Lung microvascular endothelial cell (primary cell): ENCODE measurements at regions not wholly inside any gene's neighbourhood (a gene's known extent, or its start where the extent isn't known, plus 50 kb on each side); places are given as distances from the start of the nearest gene placed in this dataset.

Experiments used
- DNase-seq, 2 donors: peaks; one replicate each; pipeline versions ENCODE4 v3.0.0 to v3.0.0-alpha.2; 2010; ENCODE audit warnings: low read depth in 2 of 2

DNA sequence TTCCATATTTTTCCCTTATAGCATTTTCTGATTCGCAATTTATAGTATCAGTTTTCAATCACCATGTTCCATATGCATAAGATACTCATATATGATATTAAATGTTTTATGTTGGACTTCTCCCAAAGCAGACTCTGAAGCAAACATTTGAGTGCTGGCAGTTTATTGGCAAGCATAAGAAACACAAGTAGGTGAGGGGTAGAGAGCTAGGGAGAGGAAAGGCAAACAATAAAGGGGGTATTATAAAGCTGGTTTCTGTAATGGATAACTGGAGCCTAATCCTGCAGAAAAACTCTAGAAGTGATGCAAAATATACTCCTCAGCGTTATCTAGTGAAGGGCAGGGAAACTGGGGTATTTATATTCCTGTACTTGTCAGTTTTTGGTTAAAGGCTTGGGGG lies 491.5 kb upstream of the TGFBR2 start:
- DNase-seq = no peak

DNA sequence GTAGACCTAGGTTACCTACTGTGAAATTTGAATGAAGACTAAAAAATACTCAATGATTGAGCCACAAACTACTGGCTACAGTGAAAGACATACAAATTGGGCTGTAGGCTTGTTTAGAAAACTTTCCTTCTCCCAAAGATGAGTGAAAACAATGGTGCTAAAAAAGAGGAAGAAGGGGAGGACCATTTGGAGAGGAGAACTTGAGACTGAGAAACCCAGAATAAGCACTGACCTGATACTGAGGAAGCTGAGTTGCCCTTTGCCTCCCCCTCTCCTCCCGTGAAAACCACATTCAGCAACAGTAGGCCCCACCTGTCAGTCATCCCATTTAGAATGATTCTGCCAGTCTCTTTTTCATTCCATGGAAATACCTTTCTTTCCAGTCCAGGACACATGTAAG lies 484.0 kb upstream of the TGFBR2 start:
- DNase-seq = no peak

DNA sequence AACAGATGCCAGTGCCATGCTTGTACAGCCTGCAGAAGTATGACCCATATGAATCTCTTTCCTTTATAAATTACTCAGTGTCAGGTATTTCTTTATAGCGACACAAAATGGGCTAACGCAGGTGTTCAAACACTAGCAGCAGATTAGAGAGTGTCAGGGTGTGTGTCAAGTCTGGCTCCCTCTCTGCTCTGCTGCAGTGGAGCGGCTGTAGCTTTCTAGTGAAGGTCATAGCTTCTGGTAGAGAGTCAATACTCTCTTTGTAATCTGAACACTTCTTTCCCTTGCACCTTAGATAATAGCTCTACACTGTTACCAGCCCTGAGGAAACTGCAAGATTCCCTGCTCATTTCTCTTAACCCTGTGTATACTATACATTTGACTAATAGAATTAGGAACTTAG lies 483.2 kb upstream of the TGFBR2 start:
- DNase-seq = no peak

DNA sequence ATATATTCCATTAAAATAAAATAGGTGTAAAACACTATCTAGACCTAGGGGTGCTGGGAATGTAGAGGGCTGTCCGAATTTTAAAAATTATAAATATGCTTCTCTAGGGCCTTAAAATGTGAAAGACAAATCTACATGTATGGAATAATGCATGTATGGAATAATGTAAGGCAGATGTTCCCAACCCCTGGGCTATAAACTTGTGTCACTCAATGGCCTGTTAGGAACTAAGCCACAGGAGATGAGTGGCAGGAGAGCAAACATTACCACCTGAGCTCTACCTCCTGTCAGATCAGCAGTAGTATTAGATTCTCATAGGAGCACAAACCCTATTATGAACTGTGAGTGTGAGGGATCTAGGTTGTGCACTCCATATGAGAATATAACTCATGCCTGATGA lies 482.6 kb upstream of the TGFBR2 start:
- DNase-seq = no peak

DNA sequence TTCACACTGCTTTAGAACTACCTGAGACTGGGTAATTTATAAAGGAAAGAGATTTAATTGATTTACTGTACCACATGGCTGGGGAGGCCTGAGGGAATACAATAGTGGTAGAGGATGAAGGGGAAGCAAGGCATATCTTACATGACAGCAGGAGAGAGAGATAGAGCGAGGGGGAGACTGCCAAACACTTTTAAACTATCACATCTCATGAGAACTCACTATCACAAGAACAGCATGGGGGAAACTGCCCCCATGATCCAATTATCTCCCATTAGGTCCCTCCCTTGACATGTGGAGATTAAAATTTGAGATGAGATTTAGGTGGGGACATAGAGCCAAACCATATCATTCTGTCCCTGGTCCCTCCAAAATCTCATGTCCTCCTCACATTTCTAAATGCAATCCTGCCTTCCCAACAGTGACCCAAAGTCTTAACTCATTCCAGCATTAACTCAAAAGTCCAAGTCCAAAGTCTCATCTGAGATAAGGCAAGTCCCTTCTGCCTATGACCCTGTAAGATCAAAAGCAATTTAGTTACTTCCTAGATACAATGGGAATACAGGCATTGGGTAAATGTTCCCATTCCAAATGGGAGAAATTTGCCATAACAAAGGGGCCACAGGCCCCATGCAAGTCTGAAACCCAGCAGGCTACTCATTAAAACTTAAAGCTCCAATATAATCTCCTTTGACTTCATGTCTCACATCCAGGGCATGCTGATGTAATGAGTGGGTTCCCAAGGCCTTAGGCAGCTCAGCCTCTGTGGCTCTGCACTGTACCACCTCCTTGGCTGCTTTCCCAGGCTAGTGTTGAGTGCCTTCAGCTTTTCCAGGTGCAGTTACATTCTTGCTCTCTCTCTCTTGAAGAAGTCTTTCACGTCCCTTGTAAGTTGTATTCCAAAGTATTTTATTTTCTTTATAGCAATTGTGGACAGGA lies 481.7 kb upstream of the TGFBR2 start:
- DNase-seq = peak in 1 of 2 donors; percentile 16

DNA sequence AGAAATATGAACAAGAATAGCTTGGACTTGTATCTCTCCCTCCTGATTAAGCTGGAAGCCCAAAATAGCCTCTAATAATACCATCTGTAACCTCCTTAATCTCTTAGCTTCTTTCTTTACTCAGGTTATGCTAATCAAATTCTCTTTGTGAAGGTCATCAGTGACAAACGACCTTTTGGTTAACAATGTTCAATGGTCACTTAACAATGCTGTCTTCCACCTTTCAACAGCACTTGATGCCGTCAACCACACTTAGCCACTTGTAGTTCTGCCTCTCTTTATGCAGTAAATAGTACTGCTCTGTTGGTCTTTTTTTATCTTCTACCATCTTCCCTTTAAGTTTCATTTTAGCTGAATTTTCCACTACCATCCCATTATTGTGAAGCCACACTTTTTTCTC lies 476.6 kb upstream of the TGFBR2 start:
- no peak for DNase-seq

DNA sequence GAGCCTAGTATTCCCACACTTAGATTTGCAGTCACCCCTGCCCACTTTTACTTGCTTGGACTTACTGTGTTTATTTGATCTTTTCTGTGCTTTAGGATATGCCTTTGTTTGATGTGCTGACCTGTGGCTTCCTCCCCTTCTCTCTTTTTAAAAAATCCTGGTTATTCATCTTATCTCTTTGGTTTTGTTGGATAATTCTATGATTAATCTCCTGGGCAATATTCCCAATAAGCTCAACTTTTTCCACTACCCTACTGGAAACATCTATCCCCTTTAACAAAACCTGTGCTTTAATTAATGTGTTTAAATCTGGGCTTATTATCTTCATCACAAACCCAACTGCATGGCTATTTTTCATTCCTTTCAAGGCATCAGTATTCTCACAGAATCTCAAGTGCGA lies 476.0 kb upstream of the TGFBR2 start:
- DNase-seq = peak in 1 of 2 donors; percentile 62

DNA sequence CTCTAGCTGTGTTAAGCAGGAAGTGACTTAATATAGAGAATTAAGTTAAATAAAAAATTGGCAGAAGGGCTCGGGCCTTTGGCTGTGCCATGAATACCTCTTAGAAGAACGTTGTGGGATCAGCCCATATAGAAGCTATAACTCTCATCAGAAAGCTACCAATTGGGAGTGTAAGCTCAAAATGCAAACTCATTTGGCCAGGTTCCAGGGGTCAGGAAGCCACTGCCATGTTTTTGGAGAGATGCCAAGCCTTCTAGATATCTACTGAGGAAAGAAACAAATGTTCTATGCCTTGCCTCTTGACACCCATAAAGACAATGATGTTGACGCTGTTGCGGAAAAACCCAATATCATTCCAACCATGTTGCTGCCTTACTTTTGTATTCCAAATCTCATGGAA lies 475.2 kb upstream of the TGFBR2 start:
- peak; percentile 4 to 10 for DNase-seq

DNA sequence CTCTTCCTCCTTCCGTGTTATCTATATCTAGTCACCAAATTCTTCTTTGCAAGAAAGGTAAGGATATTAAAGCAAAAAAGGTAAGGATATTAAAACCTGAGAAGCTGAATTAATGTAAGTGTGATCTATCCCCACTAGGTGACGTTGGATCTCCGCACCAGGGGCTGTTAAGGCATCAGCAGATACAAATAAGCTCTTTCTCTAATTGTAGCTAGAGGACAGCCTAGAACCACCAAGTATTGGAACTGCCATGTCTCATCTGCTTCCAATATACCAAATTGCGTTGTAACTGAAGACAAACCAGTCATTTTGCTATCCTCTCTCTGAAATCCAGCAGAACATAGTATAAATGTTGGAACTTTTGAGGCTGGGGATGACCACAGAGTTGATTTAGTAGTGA lies 471.2 kb upstream of the TGFBR2 start:
- peak; percentile 32 to 47 for DNase-seq

DNA sequence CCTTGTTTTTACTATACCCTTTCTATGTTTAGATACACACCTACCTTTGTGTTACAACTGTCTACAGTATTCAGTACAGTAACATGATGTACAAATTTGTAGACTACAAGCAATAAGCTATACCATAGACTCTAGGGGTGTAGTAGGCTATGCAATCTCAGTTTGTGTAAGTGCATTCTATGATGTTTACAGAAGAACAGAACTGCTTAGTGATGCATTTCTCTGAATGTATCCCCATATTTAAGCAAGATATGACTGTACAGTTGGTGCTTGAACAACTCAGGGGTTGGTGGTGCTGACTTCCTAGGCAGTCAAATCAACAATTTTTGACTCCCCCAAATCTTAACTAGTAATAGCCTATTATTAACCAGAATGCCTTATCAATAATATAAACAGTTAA lies 467.1 kb upstream of the TGFBR2 start:
- no peak for DNase-seq

DNA sequence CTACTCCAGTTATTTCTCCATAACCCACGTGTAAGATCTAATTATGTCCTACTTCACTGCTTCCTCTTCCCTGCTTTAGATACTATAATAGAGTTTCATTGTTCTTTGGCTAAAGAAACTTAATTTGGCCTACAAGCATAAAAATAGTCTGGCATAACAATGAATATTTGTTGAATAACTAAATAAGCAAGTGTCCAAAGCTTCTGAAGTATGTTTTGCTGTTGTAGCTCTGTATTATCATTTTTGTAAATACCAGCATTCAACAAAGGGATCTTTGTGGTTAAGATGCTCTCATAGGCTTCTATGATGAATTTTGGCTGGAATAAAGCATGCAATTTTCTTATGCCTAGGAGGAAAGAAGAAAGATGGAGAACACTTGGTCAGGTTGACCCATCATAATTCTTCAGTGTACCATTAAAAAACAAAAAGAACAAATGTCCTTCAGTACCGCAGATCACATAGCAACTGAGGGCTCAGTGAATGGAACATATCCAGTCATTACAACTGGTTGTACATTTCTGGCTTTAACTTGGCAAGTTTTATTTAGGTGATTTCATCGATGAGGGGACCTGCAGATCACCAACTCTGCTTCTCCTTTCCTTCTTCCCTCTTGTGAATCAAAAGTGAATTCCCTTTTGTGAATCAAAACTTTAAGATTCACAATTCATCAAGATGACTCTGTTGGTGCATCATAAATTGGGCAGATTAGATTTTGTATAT lies 465.9 kb upstream of the TGFBR2 start:
- DNase-seq = no peak

DNA sequence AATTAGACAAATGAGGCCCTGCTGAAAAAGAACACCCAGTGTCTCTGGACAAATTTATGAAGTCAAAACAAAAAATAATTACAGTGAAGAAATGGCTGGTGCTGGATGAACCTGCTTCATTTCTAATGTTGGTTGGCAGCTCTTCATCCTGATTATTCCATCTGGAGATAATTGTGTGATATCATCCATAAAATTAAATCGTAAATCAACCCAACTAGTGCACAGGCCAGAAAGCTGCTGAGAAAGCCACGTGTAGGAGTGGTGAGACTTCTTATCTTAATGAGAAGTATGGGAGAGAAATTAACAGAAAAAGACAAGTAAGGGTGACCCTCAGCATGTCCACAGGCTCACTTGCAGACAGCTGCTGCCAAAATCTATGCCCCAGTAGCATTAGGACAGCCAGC lies 465.2 kb upstream of the TGFBR2 start:
- DNase-seq = no peak

DNA sequence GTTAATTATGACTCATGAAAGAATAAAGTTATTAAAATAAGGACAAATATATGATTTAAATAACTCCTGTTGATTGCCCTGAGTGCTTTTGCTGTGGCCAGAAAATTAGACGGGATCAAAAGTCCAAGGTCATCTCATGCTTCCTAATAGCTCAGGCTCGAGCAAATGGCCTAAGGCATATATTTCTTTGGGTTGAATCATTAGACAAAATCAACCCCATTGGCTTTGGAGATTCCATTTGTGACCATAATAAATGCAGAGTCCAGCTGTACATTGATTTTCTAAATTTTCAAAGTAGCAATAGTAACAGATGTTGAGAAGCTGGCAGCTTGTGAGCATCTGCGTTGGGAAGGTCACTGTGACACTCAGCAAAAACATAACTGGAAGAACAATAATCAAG lies 464.5 kb upstream of the TGFBR2 start:
- DNase-seq = no peak

DNA sequence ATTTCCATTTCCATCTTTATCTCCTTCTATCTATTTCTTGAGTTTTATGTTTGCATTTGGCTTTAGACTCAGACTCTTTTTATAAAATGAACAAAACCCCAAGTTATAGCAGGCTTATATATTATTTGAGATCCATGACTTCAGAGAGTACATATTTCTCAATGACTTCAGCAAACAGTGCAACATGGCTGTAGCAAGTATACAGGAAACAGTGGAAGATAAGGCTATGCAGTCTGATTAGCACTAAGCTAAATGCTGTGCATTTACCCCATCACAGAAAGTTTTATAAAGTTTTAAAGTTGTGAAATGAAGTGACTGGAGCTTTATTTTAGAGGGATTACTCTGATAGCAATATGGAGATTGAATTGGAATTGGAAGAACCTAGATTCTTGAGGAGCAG lies 463.5 kb upstream of the TGFBR2 start:
- DNase-seq = no peak

DNA sequence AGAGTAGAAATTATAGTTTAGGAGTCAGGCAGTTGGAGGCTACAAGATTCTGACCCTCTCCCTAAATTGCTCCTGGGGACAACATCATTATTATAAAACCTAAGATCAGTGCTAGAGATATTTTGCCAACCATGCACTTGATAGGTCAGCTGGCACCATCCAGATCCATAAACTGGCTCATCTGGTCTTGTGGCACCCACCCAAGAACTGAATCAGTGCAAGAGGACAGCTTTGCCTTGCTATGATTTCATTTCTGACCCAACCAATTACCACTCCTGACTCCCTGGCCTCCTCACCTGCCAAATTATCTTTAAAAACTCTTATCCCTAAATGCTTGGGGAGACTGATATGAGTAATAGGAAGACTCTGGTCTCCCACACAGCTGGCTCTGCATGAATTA lies 461.1 kb upstream of the TGFBR2 start:
- no peak for DNase-seq

DNA sequence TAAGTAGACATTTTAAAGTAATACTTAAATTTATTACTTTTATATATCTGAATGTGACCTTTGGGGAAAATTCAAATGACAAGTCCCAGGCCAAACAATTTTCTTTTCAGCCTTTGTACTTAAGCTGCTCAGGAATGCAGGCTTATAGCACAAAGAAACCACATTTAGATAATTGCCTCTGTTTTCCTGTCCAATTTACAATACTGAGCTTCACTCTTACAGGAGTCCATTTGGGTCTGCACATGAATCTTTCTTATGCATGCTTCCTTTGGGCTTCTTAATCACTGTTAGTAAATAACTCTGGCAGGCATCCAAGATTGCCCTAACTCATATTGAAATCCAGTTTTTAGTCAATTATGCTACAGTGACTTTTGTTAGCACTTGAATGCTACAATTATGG lies 459.4 kb upstream of the TGFBR2 start:
- DNase-seq = no peak

DNA sequence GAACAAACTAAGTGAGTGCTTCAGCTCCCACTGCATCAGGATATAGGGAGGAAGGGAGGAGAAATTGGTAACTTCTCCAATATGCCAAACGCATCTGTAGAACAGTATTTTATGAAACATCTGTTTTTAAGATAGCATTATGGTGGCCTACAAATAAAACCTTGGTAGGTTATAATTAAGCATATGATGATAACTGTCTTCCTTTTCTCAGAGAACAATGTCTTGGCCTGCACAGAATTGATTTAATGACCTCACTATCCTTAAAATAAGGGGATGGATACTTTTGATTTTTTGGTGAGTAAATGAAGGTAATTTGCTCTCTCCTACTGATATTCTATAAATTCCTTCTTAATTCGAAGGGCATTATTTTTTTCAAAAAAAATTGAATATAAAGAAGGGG lies 451.5 kb upstream of the TGFBR2 start:
- no peak for DNase-seq

DNA sequence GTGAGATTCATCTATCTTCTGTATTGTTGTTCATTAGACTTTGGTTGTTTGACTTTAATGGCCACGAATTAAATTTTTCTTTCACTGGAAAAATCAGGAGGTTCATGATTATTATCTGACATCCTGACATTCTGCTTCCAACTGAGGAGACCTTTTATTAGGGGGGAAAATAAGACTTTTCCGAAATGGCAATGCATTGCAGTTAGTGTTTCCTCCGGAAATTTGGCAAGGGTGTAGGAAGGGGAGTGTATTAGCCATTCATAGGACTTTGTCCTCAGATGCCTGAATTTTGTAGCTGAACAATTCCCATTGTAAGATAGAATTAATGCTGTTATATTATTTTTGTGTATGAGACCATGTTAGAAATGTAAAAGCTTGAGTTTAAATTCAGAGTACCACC lies 450.6 kb upstream of the TGFBR2 start:
- peak; percentile 47 to 84 for DNase-seq

DNA sequence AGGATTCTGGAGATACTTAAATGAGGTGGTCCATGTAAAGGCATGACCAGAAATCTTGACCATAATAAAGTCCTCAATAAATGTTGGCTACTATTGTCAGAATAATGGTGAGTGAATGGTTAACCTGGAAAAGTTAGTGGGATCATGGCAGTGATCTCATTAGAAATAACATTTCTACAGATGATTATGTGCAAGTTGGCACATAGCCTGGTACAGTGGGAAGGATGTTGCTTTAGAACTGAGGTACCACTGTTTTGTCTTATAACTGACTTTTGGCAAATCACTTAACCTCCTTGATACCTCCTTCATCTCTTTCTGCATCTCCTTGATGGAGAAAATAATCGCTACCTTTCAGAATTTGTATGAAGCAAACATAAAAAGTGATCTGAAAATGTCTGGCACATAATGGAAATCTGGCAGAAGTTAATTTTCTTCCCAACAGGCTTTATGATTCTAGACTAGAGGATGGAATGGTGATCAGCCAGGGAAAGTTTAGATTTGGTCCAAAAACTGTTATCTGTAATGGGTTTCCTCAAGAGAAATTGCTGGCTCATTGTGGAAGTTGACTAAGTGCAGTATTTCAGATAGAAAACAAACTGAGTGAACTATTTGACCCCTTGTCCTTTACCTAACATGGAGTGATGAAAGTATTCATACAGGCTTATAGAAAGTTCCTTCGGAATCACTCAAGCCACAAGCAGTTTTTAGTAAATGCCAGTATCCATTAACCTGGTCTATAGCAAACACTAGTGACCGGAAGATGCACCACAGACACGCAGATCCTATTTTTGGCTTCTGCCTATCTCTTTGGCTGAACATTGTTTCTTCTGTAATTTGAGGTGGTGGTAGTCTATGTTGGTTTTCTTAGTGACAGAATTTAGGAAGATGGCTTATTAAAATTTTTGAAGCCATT lies 449.6 kb upstream of the TGFBR2 start:
- DNase-seq = peak; percentile 69 to 79

DNA sequence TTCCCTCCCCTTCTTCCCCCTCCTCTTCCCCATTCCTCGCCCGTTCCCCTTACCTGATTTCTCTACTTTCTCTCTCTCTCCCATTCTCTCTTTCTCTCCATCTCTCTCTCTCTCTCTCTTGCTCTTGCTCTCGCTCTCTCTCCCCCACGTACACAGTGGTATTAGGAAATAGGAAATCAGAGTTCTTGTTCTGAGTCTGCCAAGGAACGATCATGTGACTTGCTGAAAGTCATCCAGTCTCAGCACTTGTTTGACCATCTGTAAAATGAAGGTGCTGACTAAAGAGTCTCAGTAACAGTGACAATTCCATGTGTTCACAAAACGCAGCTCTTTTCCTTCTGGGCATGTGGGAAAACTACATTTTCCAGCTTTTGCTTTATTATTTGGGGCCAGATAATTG lies 445.0 kb upstream of the TGFBR2 start:
- peak in 1 of 2 donors; percentile 53 for DNase-seq

DNA sequence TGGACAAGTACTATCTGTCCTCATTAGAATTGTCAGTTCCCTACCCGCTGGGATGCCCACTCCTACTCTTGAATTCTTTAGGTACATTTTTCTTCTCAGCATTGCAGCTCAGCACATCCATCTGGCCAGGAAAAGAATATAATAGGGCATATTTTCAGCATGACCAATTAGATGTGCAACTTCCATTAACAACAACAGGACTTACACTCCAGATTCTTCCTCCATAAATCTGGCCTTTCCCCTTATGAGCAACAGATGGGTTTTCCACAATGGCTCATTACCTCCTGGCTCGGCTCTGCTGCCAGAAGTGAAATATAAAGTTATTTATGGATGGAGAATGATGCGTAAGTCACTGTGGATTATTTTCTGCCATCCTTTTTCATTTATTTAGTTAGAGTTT lies 443.8 kb upstream of the TGFBR2 start:
- DNase-seq = peak; percentile 66 to 90

DNA sequence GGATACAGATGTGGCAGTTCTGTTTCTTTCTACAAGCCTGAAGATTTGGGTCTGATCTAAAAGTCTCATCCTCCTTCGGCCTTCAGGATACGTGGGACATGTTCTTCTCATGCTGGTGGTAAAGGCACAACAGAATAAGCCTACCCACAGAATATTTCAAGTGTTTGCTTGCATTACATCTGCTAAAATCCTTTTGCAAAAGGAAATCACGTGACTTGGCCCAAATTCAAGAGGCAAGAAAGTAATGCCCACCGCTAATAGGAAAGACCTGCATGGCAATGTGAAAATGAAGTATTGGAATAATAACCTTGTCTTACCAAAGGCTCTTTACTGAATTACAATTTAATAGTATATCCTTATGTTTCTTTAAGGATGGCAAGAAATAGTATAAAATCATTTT lies 439.9 kb upstream of the TGFBR2 start:
- no peak for DNase-seq
